SK-N-DZ (cell line): ENCODE measurements at regions not wholly inside any gene's neighbourhood (a gene's known extent, or its start where the extent isn't known, plus 50 kb on each side); places are given as distances from the start of the nearest gene placed in this dataset.
"Not testable (repeated sequence)": the region's sequence is repeated elsewhere in the genome, so short reads cannot be mapped to it uniquely, and the experiment has no call there.

Source experiments
- DNase-seq: peaks from one replicate; pipeline ENCODE4 v3.0.0-alpha.2; 2015; ENCODE audit warnings: low spot score

GRCh38 chr18:38756436-38756835 lies 1190.8 kb upstream of the CELF4 start:
- DNase-seq = no peak

DNA sequence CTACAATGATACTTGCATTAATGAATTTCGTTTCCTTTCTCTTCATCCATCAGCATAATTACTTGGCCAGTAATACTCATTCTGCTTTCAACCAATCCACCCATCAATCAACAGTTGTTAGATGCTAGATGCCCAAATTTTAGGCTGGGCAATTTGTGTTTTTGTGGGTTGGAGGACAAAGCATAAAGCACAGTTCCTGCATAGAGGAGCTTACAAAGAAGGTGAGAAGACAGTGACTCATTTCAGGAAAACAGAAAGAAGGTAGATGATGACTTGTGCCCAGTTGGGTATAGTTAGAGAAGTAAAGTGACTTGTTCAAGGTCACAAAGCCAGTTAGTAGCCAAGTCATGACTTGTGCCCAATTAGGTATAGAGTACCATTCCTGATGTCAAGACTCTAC lies 1186.8 kb upstream of the CELF4 start:
- no peak for DNase-seq

DNA sequence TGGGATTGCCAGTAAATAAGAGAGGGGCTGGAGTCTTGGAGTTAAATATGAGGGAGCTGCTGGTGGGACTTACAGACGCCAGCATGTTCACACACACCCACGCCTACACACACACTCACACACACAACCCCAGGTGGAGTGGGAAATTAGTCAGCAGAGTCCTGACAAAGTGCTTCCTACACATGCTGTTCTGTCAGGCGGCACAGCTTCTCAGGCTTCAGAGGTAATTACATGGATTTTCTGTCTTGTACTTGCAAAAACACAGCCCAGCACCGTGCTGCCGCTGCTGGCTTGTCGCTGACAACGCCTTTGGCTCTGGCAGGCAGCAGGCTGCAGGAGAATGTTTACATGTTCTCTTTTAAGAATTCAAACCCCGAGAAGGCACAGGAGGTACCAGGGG lies 1186.3 kb upstream of the CELF4 start:
- DNase-seq = peak; percentile 4

GRCh38 chr18:38751211-38751610 lies 1185.6 kb upstream of the CELF4 start:
- no peak for DNase-seq

DNA sequence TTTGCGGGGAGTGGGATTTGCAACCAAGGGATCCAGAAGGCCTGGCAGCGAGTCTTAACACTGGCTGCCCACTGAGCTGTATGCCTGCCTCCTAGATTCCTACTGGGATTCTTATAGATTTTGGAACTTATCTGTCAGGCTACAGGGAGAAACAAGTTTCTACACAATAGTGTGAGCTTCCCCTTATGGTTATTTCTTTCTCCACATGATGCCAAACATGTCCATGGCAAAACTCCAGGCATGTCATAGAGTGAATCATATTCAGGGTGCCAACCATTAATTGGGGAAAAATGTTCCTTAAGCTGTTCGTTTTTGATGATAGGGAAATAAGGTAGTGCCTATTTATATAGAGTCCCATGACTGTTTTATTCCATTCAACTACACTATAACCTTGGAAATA lies 1185.2 kb upstream of the CELF4 start:
- no peak for DNase-seq

GRCh38 chr18:38747153-38747552 lies 1181.6 kb upstream of the CELF4 start:
- no peak for DNase-seq

DNA sequence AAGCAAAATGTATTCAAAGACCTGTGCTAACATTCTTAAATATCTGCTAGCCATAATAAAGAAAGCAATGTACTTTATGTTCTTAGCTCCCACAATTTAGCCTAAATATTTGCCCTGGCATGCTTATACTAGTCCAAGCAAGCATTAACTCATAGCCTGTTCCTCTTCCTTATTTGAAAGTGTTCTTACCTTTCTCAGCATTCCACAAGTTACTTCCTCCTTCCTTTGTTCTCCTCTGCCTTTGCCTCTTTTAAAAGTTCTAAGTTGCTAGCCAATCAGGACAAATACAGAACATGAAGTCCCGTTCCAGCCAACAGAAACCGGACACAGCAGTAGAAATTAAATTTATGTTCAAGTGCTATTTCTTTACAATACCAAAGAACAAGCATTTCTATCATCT lies 1154.6 kb upstream of the CELF4 start:
- not testable (repeated sequence) for DNase-seq

GRCh38 chr18:38718365-38718901 lies 1152.8 kb upstream of the CELF4 start:
- no peak for DNase-seq

DNA sequence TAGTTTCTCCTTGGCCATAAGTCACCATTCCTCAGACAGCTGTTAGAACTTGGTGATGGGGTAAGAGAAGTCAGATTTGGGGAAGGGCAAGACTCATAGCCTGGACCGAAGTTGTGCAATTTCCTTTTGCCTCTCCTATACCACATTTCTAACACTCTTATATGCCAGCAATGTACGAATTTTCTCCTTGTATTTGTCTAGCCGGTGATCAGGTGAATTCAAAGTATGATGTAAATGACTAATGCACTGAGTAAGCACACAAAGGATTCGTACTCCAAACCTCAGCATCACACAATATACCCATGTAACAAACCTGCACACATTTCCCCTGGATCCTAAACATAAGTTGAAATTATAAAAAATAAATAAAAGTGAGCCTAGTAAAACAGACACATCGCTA lies 1143.5 kb upstream of the CELF4 start:
- no peak for DNase-seq

- DNase-seq = peak; percentile 11
Measured at GRCh38 chr18:38706373-38706772, 1140.8 kb upstream of the CELF4 start.

- no peak for DNase-seq
Measured at GRCh38 chr18:38698088-38698487, 1132.5 kb upstream of the CELF4 start.

DNA sequence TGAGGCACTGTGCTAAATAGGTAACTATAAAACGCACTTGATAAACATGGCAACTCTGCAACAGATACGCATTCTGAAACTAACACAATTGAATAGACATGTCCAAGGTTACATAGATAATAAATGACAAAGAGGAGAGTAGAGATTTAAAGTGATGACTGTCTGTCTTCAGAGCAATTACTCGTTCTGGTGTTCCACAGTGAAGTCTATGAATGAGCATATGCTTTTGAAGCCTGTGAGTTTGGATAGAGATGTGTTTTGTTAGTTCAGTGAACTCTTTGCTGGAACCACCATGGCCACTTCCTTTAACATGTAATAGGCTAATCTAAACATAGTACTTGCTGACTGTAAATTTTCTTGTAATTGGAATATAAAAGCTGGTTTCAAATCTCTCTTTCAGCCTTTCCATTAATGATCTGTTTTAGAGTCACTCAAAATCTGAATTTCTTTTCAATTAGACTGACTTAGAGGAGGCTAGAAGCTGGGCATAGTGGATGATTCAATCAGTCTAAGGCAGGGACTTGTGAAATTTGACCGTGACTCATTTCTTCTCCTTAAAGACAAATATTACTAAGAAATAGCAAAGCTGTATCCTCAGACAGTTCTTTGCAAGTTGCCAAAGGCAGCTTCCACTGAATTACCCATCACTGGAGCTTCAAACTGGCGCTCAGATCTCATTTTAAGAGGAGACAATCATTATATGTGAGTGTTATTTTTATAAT lies 1130.1 kb upstream of the CELF4 start:
- DNase-seq = no peak

- DNase-seq = no peak
Measured at GRCh38 chr18:38693104-38693503, 1127.5 kb upstream of the CELF4 start.

DNA sequence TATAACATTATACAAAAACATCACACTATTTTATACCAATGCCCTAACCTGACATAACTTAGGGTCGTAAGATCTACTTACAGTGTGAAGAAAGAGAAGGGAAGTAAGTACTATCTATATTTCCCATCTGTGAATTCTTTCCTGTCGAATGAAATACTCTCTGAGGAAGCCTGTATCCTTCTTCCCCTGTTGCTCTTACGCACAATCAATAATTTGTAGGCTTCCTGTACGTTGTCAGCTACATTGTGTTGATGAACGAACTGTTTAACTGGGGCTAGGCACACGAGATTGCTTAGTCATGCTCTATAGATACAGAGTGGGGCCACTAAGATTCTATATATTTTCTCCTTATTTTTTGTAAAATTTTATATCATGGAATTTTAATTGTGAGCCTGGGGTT lies 1125.0 kb upstream of the CELF4 start:
- no peak for DNase-seq

DNA sequence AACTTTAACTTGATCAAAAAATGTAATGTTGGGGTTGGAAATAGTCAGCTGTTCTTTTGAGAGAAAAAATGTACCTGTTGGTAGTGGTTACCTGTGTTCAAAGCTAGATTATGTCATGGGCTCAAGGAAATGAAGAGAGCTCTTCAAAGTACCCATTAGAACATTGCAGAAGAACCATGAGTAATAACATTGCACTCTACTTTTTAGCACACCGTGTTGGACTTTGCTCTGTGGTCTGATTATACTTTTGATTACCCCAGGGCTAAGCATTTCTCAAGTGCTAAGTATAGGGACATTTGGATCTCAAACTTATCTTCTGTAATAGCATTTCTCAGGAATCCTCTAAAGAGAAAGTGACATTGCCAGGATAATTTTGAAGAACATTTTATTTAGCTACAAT lies 1122.8 kb upstream of the CELF4 start:
- no peak for DNase-seq

DNA sequence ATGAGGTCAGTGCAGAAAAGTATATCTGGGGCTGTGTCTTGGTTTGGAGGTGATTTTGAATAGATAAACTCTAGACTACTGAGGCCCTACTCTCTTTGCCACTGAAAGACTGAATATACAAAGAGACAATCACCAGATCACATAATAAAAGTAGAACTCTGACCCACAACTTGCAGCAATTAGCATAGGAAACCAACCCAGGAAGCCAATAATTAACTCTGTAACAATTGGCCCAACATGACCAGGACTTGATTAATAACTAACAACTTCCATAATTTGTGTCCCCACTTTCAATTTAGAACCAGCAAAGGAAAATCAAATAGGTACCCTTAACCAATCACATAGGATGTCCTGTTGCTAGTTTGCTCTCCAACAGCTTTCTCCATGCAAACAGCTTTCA lies 1104.9 kb upstream of the CELF4 start:
- no peak for DNase-seq

DNA sequence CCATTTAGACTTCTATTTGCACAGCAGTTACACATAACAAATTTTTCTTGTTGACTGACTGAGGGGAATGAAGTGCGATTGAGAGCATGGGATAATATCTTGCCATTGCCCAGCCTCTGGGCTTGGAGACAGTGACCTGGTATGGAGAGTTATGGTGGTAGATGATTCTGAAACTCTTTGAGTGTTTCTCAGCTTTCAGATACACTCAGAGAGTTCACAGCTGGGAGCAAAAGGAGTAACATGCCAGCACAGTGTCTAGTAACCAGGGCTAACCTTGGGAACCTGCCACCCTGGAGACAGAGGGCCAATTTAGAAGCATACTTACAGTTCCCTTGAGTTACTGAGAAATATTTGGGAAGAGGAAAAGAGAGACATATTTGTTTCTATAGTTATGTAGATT lies 1099.3 kb upstream of the CELF4 start:
- DNase-seq = no peak

DNA sequence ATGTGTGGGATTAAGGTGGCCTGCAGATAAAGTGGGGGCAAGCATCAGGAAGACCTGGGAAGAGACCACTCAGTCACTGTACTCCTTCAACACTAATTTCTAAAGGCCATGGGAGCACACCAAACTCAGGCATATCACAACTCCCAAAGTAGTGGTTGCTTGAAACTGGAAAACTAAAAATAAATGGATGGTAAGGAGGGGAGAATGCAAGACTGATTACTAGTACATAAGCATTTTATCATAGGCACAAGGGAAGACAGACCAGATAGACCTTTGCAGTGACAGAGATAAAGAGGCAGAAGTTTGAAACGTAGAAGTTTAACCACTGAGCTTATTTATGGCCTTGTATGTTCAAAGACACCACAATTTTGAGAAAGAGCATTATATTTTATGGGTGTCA lies 1098.1 kb upstream of the CELF4 start:
- no peak for DNase-seq

DNA sequence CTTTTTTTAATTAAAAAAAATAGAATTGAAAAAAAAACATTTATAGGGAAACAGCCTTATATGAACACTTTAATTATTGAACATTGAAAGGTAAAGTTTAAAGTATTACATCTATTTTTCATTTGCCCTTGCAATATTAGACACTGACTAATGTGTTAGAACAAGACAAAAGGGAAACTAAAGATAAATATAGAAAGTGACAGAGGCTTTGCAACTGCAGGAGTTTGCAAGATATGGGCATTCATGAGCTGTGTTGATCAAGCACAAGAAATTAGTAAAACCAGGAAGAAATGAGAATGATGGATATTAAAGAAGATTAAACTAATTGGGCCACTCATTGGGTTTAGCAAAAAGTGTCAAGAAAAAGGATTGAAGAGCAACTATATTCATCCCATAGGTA lies 1097.7 kb upstream of the CELF4 start:
- no peak for DNase-seq

GRCh38 chr18:38654946-38655345 lies 1089.3 kb upstream of the CELF4 start:
- DNase-seq = no peak

- DNase-seq = no peak
Measured at GRCh38 chr18:38651736-38652135, 1086.1 kb upstream of the CELF4 start.

- DNase-seq = no peak
Measured at GRCh38 chr18:38648179-38648578, 1082.6 kb upstream of the CELF4 start.

DNA sequence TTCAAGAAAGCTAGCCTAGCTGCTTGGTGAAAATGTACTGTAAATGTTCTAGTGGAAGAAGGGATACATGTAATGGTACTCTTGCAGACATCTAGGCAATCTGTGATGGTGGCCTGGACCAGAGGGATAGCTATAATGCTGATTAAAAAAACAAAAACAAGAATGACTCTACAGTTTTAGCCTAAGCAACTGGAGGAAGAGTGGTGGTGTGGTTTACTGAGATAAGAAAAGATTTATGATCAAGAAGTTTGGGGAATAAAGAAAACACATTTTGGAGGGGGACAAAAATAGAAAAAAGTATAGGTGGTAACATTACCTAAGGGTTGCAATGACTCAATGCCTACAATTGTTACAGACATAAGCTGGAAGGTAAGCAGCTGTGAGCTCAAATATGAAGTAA lies 1080.7 kb upstream of the CELF4 start:
- DNase-seq = no peak
